ENCODE measurements at regions not wholly inside any gene's neighbourhood (a gene's known extent, or its start where the extent isn't known, plus 50 kb on each side); places are given as distances from the start of the nearest gene placed in this dataset.

- TF ChIP-seq CTCF (IDR thresholded peaks at IDR 0.05 in 4 of 5, conservative IDR thresholded peaks at IDR 0.05 in 1 of 5) (no peak), POLR2A (IDR thresholded peaks at IDR 0.05) (no peak)
Observed at GRCh38 chr6:88388589-88388988, 222.4 kb upstream of the CNR1 start.

Measured in gastrocnemius medialis (tissue), 4 donors.